KMS-11 (cell line): ENCODE measurements at regions not wholly inside any gene's neighbourhood (a gene's known extent, or its start where the extent isn't known, plus 50 kb on each side); places are given as distances from the start of the nearest gene placed in this dataset.

Source experiments
- H2AFZ ChIP-seq: fragments of 200-600 bp; sonication (generic); 2 replicates; pipeline ENCODE4 v1.6.1; 2016; ENCODE audit warnings: antibody characterized with exemption, mixed run types, low read depth
- H3K27ac ChIP-seq: fragments of 200-600 bp; sonication (generic); 2 replicates; pipeline ENCODE4 v1.6.1; 2016; ENCODE audit warnings: mild to moderate bottlenecking, mixed run types
- H3K27me3 ChIP-seq: fragments of 200-600 bp; sonication (generic); 2 replicates; pipeline ENCODE4 v1.6.1; 2017; ENCODE audit warnings: mild to moderate bottlenecking, low read depth, mixed run types, moderate library complexity; ENCODE audit not compliant: insufficient read depth
- H3K36me3 ChIP-seq: fragments of 200-600 bp; sonication (generic); 2 replicates; pipeline ENCODE4 v1.6.1; 2017; ENCODE audit warnings: mild to moderate bottlenecking, mixed run types; ENCODE audit not compliant: insufficient read depth
- H3K4me1 ChIP-seq: fragments of 200-600 bp; sonication (generic); 2 replicates; pipeline ENCODE4 v1.6.1; 2016; ENCODE audit warnings: mild to moderate bottlenecking, low read depth, mixed run types; ENCODE audit not compliant: poor library complexity, severe bottlenecking
- H3K4me2 ChIP-seq: fragments of 200-600 bp; sonication (generic); 2 replicates; pipeline ENCODE4 v1.7.0; 2016; ENCODE audit warnings: mild to moderate bottlenecking, mixed run types
- H3K4me3 ChIP-seq: fragments of 200-600 bp; sonication (generic); IDR thresholded peaks from 2 replicates; pipeline ENCODE4 v1.6.1; 2017; ENCODE audit warnings: low read depth, low read length, mixed read lengths; ENCODE audit not compliant: insufficient read depth
- H3K79me2 ChIP-seq: fragments of 200-600 bp; sonication (generic); 2 replicates; pipeline ENCODE4 v1.6.1; 2016; ENCODE audit warnings: low read depth, mixed run types; ENCODE audit not compliant: insufficient read depth
- H3K9ac ChIP-seq: fragments of 200-600 bp; sonication (generic); 2 replicates; pipeline ENCODE4 v1.6.1; 2016; ENCODE audit warnings: mild to moderate bottlenecking, mixed run types
- H4K20me1 ChIP-seq: fragments of 200-600 bp; sonication (generic); 2 replicates; pipeline ENCODE4 v1.6.1; 2016; ENCODE audit warnings: mild to moderate bottlenecking, mixed run types; ENCODE audit not compliant: insufficient read depth
- TF ChIP-seq, protein P1 (sequence below): fragments of 200-600 bp; sonication (generic); conservative IDR thresholded peaks from 2 replicates; pipeline ENCODE4 v1.6.1; 2017; ENCODE audit warnings: low read depth, mild to moderate bottlenecking, antibody characterized with exemption, low read length, moderate library complexity, mixed read lengths

DNA sequence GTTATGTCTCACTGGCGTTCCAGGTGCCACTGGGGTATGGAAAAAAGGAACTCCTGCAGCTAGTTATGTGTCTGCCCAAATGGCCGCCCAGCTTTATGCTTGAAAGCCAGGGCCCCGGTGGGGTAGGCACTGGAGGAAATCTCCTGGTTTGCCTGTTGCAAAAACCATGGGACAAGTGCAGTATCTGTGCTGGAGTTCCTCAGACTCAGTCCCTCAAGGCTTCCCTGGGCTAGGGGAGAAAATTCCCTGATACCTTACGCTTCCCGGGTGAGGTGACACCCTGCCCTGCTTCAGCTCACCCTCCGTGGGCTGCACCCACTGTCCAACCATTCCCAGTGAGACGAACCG lies 90.3 kb upstream of the CDK6 start:
- no peaks in the 10 kb centered on the region for H3K79me2 ChIP-seq
- H3K27me3 ChIP-seq: no peaks in the 10 kb centered on the region
- H4K20me1 ChIP-seq: no peaks in the 10 kb centered on the region
- H3K4me1 ChIP-seq: no peaks in the 10 kb centered on the region
- no peak overlapping the region for H3K4me2 ChIP-seq
- H3K9ac ChIP-seq: no peak overlapping the region
- no peak overlapping the region for H3K4me3 ChIP-seq
- TF ChIP-seq, protein P1, sequence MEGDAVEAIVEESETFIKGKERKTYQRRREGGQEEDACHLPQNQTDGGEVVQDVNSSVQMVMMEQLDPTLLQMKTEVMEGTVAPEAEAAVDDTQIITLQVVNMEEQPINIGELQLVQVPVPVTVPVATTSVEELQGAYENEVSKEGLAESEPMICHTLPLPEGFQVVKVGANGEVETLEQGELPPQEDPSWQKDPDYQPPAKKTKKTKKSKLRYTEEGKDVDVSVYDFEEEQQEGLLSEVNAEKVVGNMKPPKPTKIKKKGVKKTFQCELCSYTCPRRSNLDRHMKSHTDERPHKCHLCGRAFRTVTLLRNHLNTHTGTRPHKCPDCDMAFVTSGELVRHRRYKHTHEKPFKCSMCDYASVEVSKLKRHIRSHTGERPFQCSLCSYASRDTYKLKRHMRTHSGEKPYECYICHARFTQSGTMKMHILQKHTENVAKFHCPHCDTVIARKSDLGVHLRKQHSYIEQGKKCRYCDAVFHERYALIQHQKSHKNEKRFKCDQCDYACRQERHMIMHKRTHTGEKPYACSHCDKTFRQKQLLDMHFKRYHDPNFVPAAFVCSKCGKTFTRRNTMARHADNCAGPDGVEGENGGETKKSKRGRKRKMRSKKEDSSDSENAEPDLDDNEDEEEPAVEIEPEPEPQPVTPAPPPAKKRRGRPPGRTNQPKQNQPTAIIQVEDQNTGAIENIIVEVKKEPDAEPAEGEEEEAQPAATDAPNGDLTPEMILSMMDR: no peak
- H3K27ac ChIP-seq: no peak overlapping the region
- H2AFZ ChIP-seq: no peak overlapping the region
- no peaks in the 10 kb centered on the region for H3K36me3 ChIP-seq

DNA sequence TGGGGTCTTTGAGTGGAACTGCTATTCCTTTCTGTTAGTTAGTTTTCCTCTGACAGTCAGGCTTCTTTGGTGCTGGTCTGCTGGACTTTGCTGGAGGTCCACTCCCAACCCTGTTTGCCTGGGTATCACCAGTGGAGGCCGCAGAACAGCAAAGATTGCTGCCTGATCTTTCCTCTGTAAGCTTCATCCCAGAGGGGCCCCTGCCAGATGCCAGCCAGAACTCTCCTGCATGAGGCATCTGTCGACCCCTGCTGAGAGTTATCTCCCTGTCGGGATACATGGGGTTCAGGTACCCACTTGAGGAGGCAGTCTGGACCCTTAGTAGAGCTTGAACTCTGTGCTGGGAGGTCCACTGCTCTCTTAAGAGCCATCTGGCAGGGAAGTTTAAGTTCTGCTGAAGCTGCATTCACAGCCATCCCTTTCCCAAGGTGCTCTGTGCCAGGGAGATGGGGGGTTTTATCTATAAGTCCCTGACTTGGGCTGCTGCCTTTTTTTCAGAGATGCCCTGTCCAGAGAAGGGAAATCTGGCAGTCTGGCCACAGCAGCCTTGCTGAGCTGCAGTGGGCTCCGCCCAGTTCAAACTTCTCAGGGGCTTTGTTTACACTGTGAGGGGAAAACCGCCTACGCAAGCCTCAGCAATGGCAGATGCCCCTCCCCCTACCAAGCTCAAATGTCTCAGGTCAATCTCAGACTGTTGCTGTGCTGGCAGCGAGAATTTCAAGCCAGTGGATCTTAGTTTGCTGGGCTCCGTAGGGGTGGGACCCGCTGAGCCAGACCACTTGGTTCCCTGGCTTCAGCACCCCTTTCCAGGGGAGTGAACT lies 89.7 kb upstream of the CDK6 start:
- Histone ChIP-seq H2AFZ (no peak overlapping the region), H3K9ac (no peak overlapping the region), H3K36me3 (no peaks in the 10 kb centered on the region), H3K27ac (no peak overlapping the region), H3K4me1 (no peaks in the 10 kb centered on the region), H3K27me3 (no peaks in the 10 kb centered on the region), H3K4me2 (no peak overlapping the region), H3K79me2 (no peaks in the 10 kb centered on the region), H3K4me3 (no peak overlapping the region), H4K20me1 (no peaks in the 10 kb centered on the region)
- TF ChIP-seq, protein P1: no peak

DNA sequence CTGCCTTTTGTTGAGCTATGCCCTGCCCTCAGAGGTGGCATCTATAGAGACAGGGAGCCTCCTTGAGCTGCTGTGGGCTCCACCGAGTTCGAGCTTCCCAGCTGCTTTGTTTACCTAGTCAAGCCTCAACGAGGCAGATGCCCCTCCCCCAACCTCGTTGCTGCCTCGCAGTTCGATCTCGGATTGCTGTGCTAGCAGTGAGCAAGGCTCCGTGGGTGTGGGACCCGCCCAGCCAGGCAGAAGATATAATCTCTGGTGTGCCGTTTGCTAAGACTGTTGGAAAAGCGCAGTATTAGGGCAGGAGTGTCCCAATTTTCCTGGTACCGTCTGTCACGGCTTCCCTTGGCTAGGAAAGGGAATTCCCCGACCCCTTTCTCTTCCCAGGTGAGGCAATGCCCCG lies 88.4 kb upstream of the CDK6 start:
- Histone ChIP-seq H3K27me3 (no peaks in the 10 kb centered on the region), H2AFZ (no peak overlapping the region), H3K27ac (no peak overlapping the region), H3K36me3 (no peaks in the 10 kb centered on the region), H3K9ac (no peak overlapping the region), H3K79me2 (no peaks in the 10 kb centered on the region), H4K20me1 (no peaks in the 10 kb centered on the region), H3K4me2 (no peak overlapping the region), H3K4me1 (no peaks in the 10 kb centered on the region), H3K4me3 (no peak overlapping the region)
- TF ChIP-seq, protein P1: no peak

DNA sequence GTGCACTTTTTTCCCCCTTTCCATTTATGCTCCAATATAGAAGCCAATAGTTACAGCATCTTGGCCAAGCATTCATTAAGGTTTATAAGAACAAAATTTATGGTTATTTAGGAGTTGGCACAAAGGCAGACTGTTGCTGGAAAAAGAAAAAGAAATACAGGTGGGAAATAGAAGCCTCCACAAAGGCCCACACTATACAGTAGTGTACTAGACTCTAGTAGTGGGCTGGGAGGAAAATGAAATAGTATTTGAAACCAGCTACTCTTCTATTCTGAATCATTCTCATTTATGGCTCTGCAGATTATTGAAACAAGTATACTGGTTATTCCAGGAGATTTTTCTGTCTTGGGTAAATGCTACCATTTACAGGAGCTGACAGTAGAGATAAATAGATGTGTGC lies 80.9 kb upstream of the CDK6 start:
- Histone ChIP-seq H3K27ac (no peak overlapping the region), H2AFZ (no peak overlapping the region), H3K4me3 (no peak overlapping the region), H3K9ac (no peak overlapping the region), H4K20me1 (no peaks in the 10 kb centered on the region), H3K36me3 (no peaks in the 10 kb centered on the region), H3K4me2 (no peak overlapping the region), H3K4me1 (no peaks in the 10 kb centered on the region), H3K27me3 (no peaks in the 10 kb centered on the region), H3K79me2 (no peaks in the 10 kb centered on the region)
- TF ChIP-seq, protein P1: no peak
